GM10248 (cell line): ENCODE measurements at regions not wholly inside any gene's neighbourhood (a gene's known extent, or its start where the extent isn't known, plus 50 kb on each side); places are given as distances from the start of the nearest gene placed in this dataset.
A peak's percentile ranks its signal among the peaks of the same experiment; 100 is the strongest.

Experiments
- CTCF ChIA-PET: fragments of 300-600 bp; sonication (Branson Sonifier 250); formaldehyde crosslinking; extraction: SDS; loops from one replicate; lab custom pipeline; 2021; ENCODE audit warnings: antibody characterized with exemption; lab: Yijun Ruan, JAX
- POLR2A ChIA-PET: fragments of 350-650 bp; sonication (Branson Sonifier 250); formaldehyde crosslinking; extraction: SDS; loops from one replicate; lab custom pipeline; 2020; ENCODE audit warnings: antibody characterized with exemption; lab: Yijun Ruan, JAX
- DNase-seq: peaks from one replicate; pipeline ENCODE4 v3.0.0; 2012; ENCODE audit errors: extremely low spot score
- CTCF ChIP-seq: IDR thresholded peaks from 2 replicates; pipeline ENCODE4 v1.5.1; 2012; ENCODE audit warnings: mild to moderate bottlenecking, low read depth; ENCODE audit errors: extremely low read depth, missing control alignments, control extremely low read depth

GRCh38 chr9:22232971-22233370, 213.7 kb upstream of the DMRTA1 start:
- ChIA-PET CTCF (interaction anchor here (2.2 to 15.3 kb wide), 2 partner anchors 11 to 423 kb away, joined by 7 to 179 read pairs; no protein-coding TSS in a partner anchor), POLR2A (no interaction called here)
- no peak for TF ChIP-seq CTCF
- DNase-seq, result no peak

- DNase-seq, result no peak
- ChIA-PET CTCF (interaction anchor here (0.7 to 15.3 kb wide), 6 partner anchors 98 to 428 kb away, joined by 3 to 179 read pairs (median 4); partner anchors contain the start of gene CDKN2B), POLR2A (no interaction called here)
- TF ChIP-seq CTCF, result no peak
Measured at GRCh38 chr9:22237497-22238363, 208.9 kb upstream of the DMRTA1 start.

DNA sequence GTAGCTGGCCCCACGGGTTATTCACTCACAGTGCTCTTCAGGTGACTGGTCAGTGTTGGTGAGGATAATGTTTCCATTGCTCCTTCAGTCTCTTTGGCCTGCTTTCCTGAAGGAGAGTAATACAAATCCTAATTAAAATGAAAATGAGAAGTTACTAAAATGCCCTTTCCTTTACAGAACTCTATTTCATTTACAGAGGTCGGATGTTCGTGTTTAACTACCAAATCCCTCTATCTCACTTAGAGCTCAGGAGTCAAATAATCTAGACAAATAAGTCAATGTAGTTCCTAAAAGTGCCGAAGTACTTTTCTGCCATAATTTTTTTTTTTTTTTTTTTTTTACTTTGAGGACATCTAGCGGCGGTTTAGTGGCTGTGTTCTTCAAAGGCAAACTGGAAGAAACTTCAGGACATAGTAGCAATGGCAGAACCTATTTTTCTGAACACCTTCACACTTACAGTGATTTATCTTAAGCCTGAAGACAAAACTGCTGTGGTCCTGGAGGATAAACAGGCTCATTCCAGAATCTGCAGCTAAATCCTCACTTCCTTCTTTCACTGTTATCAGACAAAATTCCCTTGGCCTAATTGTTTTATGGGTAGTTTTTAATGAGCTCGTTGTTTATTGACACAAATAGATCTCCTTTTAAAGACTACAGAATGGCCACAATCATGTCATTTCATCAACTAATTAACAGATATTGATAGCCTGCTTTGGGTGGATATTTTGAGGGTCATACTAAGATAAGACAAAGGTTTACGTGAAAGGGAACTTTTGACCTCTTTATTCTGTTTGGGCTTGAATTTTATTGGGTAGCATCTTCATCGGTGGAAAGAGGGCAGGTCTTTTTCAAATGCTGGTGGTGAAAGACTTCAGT, 207.6 kb upstream of the DMRTA1 start:
- TF ChIP-seq CTCF, result peak; percentile 32
- ChIA-PET POLR2A (no interaction called here), CTCF (interaction anchor here (0.7 to 15.3 kb wide), 11 partner anchors 8 to 438 kb away, joined by 3 to 179 read pairs (median 4); partner anchors contain the start of gene CDKN2B)
- DNase-seq, result peak; percentile 11

GRCh38 chr9:22240619-22241018, 206.0 kb upstream of the DMRTA1 start:
- DNase-seq, result peak; percentile 34
- ChIA-PET POLR2A (no interaction called here), CTCF (interaction anchor here (15.3 kb wide), 1 partner anchor 431 kb away, joined by 179 read pairs; no protein-coding TSS in a partner anchor)
- no peak for TF ChIP-seq CTCF

DNA sequence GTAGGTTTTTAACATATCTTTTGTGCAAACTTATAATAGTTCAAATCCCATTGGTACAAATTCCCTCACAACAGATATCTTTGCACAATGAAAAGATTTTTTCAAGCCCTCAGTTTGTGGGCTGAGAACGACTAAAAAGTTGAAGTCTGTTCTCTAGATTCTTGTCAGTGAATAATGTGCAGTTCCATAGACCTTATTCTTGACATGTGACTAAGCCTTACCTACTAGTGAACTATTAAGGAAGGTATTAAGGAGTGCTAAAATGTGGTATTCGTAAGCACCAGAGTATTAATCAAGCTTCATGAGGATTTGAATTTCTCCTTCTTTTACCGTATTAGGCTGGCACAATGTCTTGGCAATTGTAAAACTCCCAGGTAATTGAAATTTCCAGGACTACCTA, 205.6 kb upstream of the DMRTA1 start:
- POLR2A ChIA-PET, result no interaction called here
- DNase-seq, result no peak
- no peak for TF ChIP-seq CTCF
- CTCF ChIA-PET, result interaction anchor here (15.3 kb wide), 1 partner anchor 431 kb away, joined by 179 read pairs; no protein-coding TSS in a partner anchor

- ChIA-PET CTCF (interaction anchor here (15.3 kb wide), 1 partner anchor 432 kb away, joined by 179 read pairs; no protein-coding TSS in a partner anchor), POLR2A (no interaction called here)
- no peak for DNase-seq
- no peak for TF ChIP-seq CTCF
Measured at GRCh38 chr9:22241611-22242010, 205.0 kb upstream of the DMRTA1 start.
